ENCODE measurements at regions not wholly inside any gene's neighbourhood (a gene's known extent, or its start where the extent isn't known, plus 50 kb on each side); places are given as distances from the start of the nearest gene placed in this dataset.

GRCh38 chr1:182121787-182122186, 60.3 kb upstream of the ZNF648 start:
- no peak for TF ChIP-seq CTCF (IDR thresholded peaks at IDR 0.05)
- TF ChIP-seq ZFX (IDR thresholded peaks at IDR 0.05; ENCODE audit: borderline replicate concordance), result no peak
